H1 (cell line): ENCODE measurements at regions not wholly inside any gene's neighbourhood (a gene's known extent, or its start where the extent isn't known, plus 50 kb on each side); places are given as distances from the start of the nearest gene placed in this dataset.

Experiments
- CTCF ChIA-PET: fragments of 300-600 bp; sonication (Branson Sonifier 250); formaldehyde crosslinking; loops from one replicate; lab custom pipeline; 2021; ENCODE audit not compliant: partially characterized antibody; lab: Charles Lee
- POLR2A ChIA-PET: fragments of 300-600 bp; sonication (Branson Sonifier 250); formaldehyde crosslinking; loops from one replicate; lab custom pipeline; 2021; ENCODE audit warnings: inconsistent platforms; ENCODE audit not compliant: partially characterized antibody; lab: Charles Lee
- DNase-seq, 2 experiments: peaks; one replicate each; pipeline versions ENCODE4 v3.0.0 to v3.0.0-alpha.2; 2010 to 2022; ENCODE audit warnings: low spot score in 2 of 2, low read depth in 1 of 2, mixed read lengths in 1 of 2
- FAIRE-seq: peaks from 2 replicates; lab custom pipeline; 2011; peaks lifted over from hg19 to GRCh38; lab: Jason Lieb, UNC
- H2AFZ ChIP-seq: 2 replicates; pipeline ENCODE4 v1.8.1; 2012; ENCODE audit warnings: low read length, inconsistent platforms
- H2AK5ac ChIP-seq: 2 replicates; pipeline ENCODE4 v1.6.1; 2013; ENCODE audit warnings: low read depth, low read length
- H2BK120ac ChIP-seq: replicated peaks from 2 replicates; pipeline ENCODE3; 2013; ENCODE audit warnings: low read depth, low read length, inconsistent platforms
- H2BK12ac ChIP-seq: 2 replicates; pipeline ENCODE4 v1.6.1; 2013; ENCODE audit warnings: low read depth, low read length
- H2BK15ac ChIP-seq: 2 replicates; pipeline ENCODE4 v1.6.1; 2013; ENCODE audit warnings: low read length
- H2BK20ac ChIP-seq: 2 replicates; pipeline ENCODE4 v1.6.1; 2013; ENCODE audit warnings: low read length
- H2BK5ac ChIP-seq: 2 replicates; pipeline ENCODE4 v1.6.1; 2013; ENCODE audit warnings: low read depth, low read length
- H3K14ac ChIP-seq: 2 replicates; pipeline ENCODE4 v1.6.1; 2013; ENCODE audit warnings: inconsistent platforms; ENCODE audit not compliant: insufficient read length
- H3K18ac ChIP-seq: 2 replicates; pipeline ENCODE4 v1.6.1; 2013; ENCODE audit warnings: low read length; ENCODE audit errors: extremely low read depth
- H3K23ac ChIP-seq: 2 replicates; pipeline ENCODE4 v1.6.1; 2013; ENCODE audit warnings: inconsistent platforms; ENCODE audit not compliant: insufficient read length
- H3K23me2 ChIP-seq: 2 replicates; pipeline ENCODE4 v1.6.1; 2013; ENCODE audit warnings: low read depth, low read length
- H3K27ac ChIP-seq: 2 replicates; pipeline ENCODE4 v1.6.1; 2011; ENCODE audit warnings: low read depth, low read length, inconsistent platforms
- H3K27me3 ChIP-seq, 4 experiments: replicated peaks in 1 of 4; 1 replicate in 1 of 4; 2 replicates in 3 of 4; pipeline versions ENCODE4 v1.6.1 to v1.8.1; 2011 to 2013; ENCODE audit warnings: low read length in 3 of 4, mild to moderate bottlenecking in 3 of 4, inconsistent platforms in 2 of 4, mixed read lengths in 2 of 4, moderate library complexity in 1 of 4; ENCODE audit not compliant: control insufficient read depth in 3 of 4, insufficient read depth in 3 of 4; ENCODE audit errors: extremely low read depth in 1 of 4
- H3K36me3 ChIP-seq, 4 experiments: 2 replicates each; pipeline versions ENCODE4 v1.6.1 to v1.8.1; 2011 to 2013; ENCODE audit warnings: mild to moderate bottlenecking in 4 of 4, low read length in 3 of 4, moderate library complexity in 2 of 4, control low read depth in 1 of 4, inconsistent platforms in 1 of 4; ENCODE audit not compliant: insufficient read depth in 4 of 4, control insufficient read depth in 2 of 4
- H3K4ac ChIP-seq: replicated peaks from 2 replicates; pipeline ENCODE3; 2013; ENCODE audit warnings: low read length, low read depth, mixed read lengths, inconsistent platforms; ENCODE audit not compliant: insufficient read length
- H3K4me1 ChIP-seq, 4 experiments: replicated peaks in 1 of 4; 1 replicate in 1 of 4; 2 replicates in 3 of 4; pipeline versions ENCODE4 v1.6.1 to v1.8.1; 2011 to 2013; ENCODE audit warnings: low read length in 3 of 4, inconsistent platforms in 2 of 4, mixed read lengths in 1 of 4; ENCODE audit not compliant: insufficient read depth in 4 of 4, control insufficient read depth in 3 of 4
- H3K4me2 ChIP-seq, 2 experiments: 2 replicates each; pipeline versions ENCODE4 v1.6.1 to v1.8.1; 2011 to 2013; ENCODE audit warnings: low read depth in 2 of 2, low read length in 2 of 2, control low read depth in 1 of 2, inconsistent platforms in 1 of 2, mild to moderate bottlenecking in 1 of 2; ENCODE audit not compliant: insufficient read depth in 1 of 2
- H3K4me3 ChIP-seq, 4 experiments: fragments of 200-600, 300-600 bp in 1 of 4; sonication (generic), shearing (Covaris generic), sonication (Bioruptor Twin) in 1 of 4; 2 replicates each; pipeline versions ENCODE4 v1.5.1 to v1.8.1; 2011 to 2016; ENCODE audit warnings: low read length in 4 of 4, low read depth in 3 of 4, control low read depth in 2 of 4, inconsistent platforms in 2 of 4, mild to moderate bottlenecking in 2 of 4, mixed read lengths in 1 of 4, moderate library complexity in 1 of 4; ENCODE audit not compliant: insufficient read depth in 2 of 4; ENCODE audit errors: extremely low read depth in 1 of 4
- H3K56ac ChIP-seq: replicated peaks from 2 replicates; pipeline ENCODE3; 2013; ENCODE audit warnings: low read depth, mild to moderate bottlenecking, mixed read lengths, low read length, inconsistent platforms; ENCODE audit not compliant: insufficient read length
- H3K79me1 ChIP-seq: 2 replicates; pipeline ENCODE4 v1.6.1; 2013; ENCODE audit warnings: low read depth, low read length, control low read depth
- H3K79me2 ChIP-seq, 2 experiments: 2 replicates each; pipeline versions ENCODE4 v1.6.1 to v1.8.1; 2012 to 2013; ENCODE audit warnings: low read length in 2 of 2, mild to moderate bottlenecking in 2 of 2, inconsistent platforms in 1 of 2; ENCODE audit not compliant: insufficient read depth in 2 of 2, control insufficient read depth in 1 of 2
- H3K9ac ChIP-seq, 4 experiments: replicated peaks in 1 of 4; 1 replicate in 1 of 4; 2 replicates in 3 of 4; pipeline versions ENCODE4 v1.6.1 to v1.8.1; 2011 to 2013; ENCODE audit warnings: low read depth in 3 of 4, low read length in 3 of 4, control low read depth in 2 of 4, mild to moderate bottlenecking in 2 of 4, moderate library complexity in 2 of 4, inconsistent platforms in 1 of 4; ENCODE audit errors: extremely low read depth in 1 of 4
- H3K9me3 ChIP-seq, 2 experiments: 2 replicates each; pipeline versions ENCODE4 v1.6.1 to v1.8.1; 2012 to 2013; ENCODE audit warnings: mild to moderate bottlenecking in 2 of 2, moderate library complexity in 2 of 2, control low read depth in 1 of 2, inconsistent platforms in 1 of 2, low read depth in 1 of 2, low read length in 1 of 2, mixed read lengths in 1 of 2; ENCODE audit not compliant: insufficient read depth in 2 of 2
- H4K20me1 ChIP-seq, 2 experiments: replicated peaks in 1 of 2; 2 replicates each; pipeline versions ENCODE3 to v1.8.1; 2011 to 2013; ENCODE audit warnings: inconsistent platforms in 2 of 2, low read length in 2 of 2, mild to moderate bottlenecking in 1 of 2; ENCODE audit not compliant: insufficient read depth in 2 of 2, control insufficient read depth in 1 of 2
- H4K5ac ChIP-seq: 2 replicates; pipeline ENCODE4 v1.6.1; 2013; ENCODE audit warnings: low read length, low read depth, mixed read lengths, inconsistent platforms; ENCODE audit not compliant: insufficient read length
- H4K8ac ChIP-seq: 2 replicates; pipeline ENCODE4 v1.8.0; 2013; ENCODE audit warnings: mild to moderate bottlenecking, moderate library complexity, low read length, inconsistent platforms; ENCODE audit not compliant: insufficient read depth; ENCODE audit errors: extremely low read depth
- H4K91ac ChIP-seq: replicated peaks from 2 replicates; pipeline ENCODE3; 2013; ENCODE audit warnings: low read length, mixed read lengths, inconsistent platforms; ENCODE audit not compliant: insufficient read length
- BACH1 ChIP-seq: IDR thresholded peaks from 2 replicates; pipeline ENCODE4 v1.6.1; 2012; ENCODE audit warnings: low read length, improper control_type of control experiment
- BRCA1 ChIP-seq: IDR thresholded peaks from 2 replicates; pipeline ENCODE4 v1.6.1; 2012; ENCODE audit warnings: low read depth, low read length, improper control_type of control experiment
- CBX8 ChIP-seq: fragments of 300-800, 300-1000 bp; sonication (generic); IDR thresholded peaks from 2 replicates; pipeline ENCODE4 v1.7.1; 2016; ENCODE audit warnings: low read depth, low read length, borderline replicate concordance
- HDAC6 ChIP-seq: IDR thresholded peaks from one replicate; pipeline ENCODE4 v1.7.1; 2012; ENCODE audit warnings: low read depth, mild to moderate bottlenecking, inconsistent platforms, low read length, moderate library complexity
- NRF1 ChIP-seq: IDR thresholded peaks from 2 replicates; pipeline ENCODE4 v1.6.1; 2011; ENCODE audit warnings: mild to moderate bottlenecking, low read depth, low read length, improper control_type of control experiment
- PHF8 ChIP-seq: fragments of 200-600 bp; sonication (generic); conservative IDR thresholded peaks from 2 replicates; pipeline ENCODE4 v1.7.1; 2012; ENCODE audit warnings: low read depth, mild to moderate bottlenecking, inconsistent platforms, low read length, moderate library complexity
- WGBS, 2 experiments: shearing (Covaris generic) in 1 of 2; methylation state at CpG; one replicate each; pipeline versions ENCODE4 v1.1.6 to v1.1.7; 2013 to 2015; ENCODE audit warnings: low lambda C conversion rate in 2 of 2, mixed read lengths in 2 of 2, inconsistent platforms in 1 of 2, low coverage in 1 of 2, missing lambda C conversion rate in 1 of 2; ENCODE audit not compliant: insufficient replicate concordance in 2 of 2, insufficient coverage in 1 of 2, insufficient read length in 1 of 2; ENCODE audit errors: extremely low coverage in 1 of 2, missing lambda C conversion rate in 1 of 2; 5-methylcytosine and 5-hydroxymethylcytosine counted together
- TF ChIP-seq, protein P1 (sequence below): IDR thresholded peaks from 2 replicates; pipeline ENCODE4 v1.6.1; 2012; ENCODE audit warnings: low read length, inconsistent platforms
- TF ChIP-seq, protein P2 (sequence below): IDR thresholded peaks from 2 replicates; pipeline ENCODE4 v1.6.1; 2012; ENCODE audit warnings: inconsistent platforms

DNA sequence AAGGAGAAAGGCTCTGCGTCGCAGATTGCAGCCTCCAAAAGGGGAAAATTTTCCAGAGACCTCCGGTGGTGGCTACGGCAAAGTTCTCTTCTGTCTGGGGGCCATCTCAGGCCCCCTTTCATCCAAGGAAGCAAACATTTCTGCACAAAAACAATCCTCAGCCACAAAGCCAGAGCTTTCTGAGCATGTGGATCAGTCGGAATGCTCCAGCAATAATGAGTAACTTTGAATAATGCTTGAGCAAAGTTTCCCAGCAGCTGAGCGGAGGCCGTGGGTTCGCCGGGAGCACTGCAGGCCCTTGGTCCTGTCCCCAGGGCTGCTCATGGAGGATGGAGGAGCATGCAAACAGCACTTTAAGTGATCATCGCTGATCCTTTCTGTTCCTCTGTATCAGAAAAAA, 60.2 kb upstream of the UNC5A start:
- no peak overlapping the region for H3K56ac ChIP-seq
- no peaks in the 10 kb centered on the region for H4K20me1 ChIP-seq
- H2BK12ac ChIP-seq = no peak overlapping the region
- H3K4me3 ChIP-seq = no peak overlapping the region
- no peak overlapping the region for H3K4me2 ChIP-seq
- H4K5ac ChIP-seq = no peak overlapping the region
- H2BK120ac ChIP-seq = no peak overlapping the region
- no peak overlapping the region for H4K91ac ChIP-seq
- no peak overlapping the region for H3K27ac ChIP-seq
- FAIRE-seq (no peak), DNase-seq (peak in 1 of 2 experiments; percentile 33)
- H3K4me1 ChIP-seq = peaks cover 0 to 13% (median 9%) of the 10 kb centered on the region in 4 experiments; a peak in 6 of 7 replicates
- H3K79me2 ChIP-seq = no peaks in the 10 kb centered on the region
- POLR2A ChIA-PET = no interaction called here
- 0 out of 4 replicates have a peak, but pooled peaks cover 0 to 3% of the 10 kb centered on the region in 2 experiments for H3K9me3 ChIP-seq
- H3K18ac ChIP-seq = no peak overlapping the region
- no peak overlapping the region for H2BK20ac ChIP-seq
- WGBS, 2 experiments = 88% methylated on average over 10 of the region's 10 CpGs; no CpG with 5 or more reads in 1 of the 2 experiments
- H3K14ac ChIP-seq = no peak overlapping the region
- H3K27me3 ChIP-seq = no peaks in the 10 kb centered on the region; a peak in 1 of 7 replicates
- H2BK15ac ChIP-seq = no peak overlapping the region
- no peak overlapping the region for H3K23ac ChIP-seq
- H3K9ac ChIP-seq = no peak overlapping the region
- no peaks in the 10 kb centered on the region for H3K36me3 ChIP-seq
- no peak overlapping the region for H2AK5ac ChIP-seq
- H2BK5ac ChIP-seq = no peak overlapping the region
- H4K8ac ChIP-seq = no peak overlapping the region
- TF ChIP-seq HDAC6 = no peak
- no peak for TF ChIP-seq PHF8
- TF ChIP-seq, protein P1, sequence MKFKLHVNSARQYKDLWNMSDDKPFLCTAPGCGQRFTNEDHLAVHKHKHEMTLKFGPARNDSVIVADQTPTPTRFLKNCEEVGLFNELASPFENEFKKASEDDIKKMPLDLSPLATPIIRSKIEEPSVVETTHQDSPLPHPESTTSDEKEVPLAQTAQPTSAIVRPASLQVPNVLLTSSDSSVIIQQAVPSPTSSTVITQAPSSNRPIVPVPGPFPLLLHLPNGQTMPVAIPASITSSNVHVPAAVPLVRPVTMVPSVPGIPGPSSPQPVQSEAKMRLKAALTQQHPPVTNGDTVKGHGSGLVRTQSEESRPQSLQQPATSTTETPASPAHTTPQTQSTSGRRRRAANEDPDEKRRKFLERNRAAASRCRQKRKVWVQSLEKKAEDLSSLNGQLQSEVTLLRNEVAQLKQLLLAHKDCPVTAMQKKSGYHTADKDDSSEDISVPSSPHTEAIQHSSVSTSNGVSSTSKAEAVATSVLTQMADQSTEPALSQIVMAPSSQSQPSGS = no peak
- no peak for TF ChIP-seq BRCA1
- TF ChIP-seq BACH1 = no peak
- TF ChIP-seq CBX8 = no peak
- TF ChIP-seq, protein P2, sequence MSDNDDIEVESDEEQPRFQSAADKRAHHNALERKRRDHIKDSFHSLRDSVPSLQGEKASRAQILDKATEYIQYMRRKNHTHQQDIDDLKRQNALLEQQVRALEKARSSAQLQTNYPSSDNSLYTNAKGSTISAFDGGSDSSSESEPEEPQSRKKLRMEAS = no peak
- no peak for TF ChIP-seq NRF1
- CTCF ChIA-PET = interaction anchor here (0.9 to 5.3 kb wide), 8 partner anchors 10 to 92 kb away, joined by 3 to 22 read pairs (median 5); no protein-coding TSS in a partner anchor
- no peaks in the 10 kb centered on the region for H3K79me1 ChIP-seq
- H3K23me2 ChIP-seq = peaks cover 3% of the 10 kb centered on the region; the same call in 1 of the 2 replicates
- no peak overlapping the region for H2AFZ ChIP-seq
- H3K4ac ChIP-seq = no peak overlapping the region
